T-helper 1 cell treated with Interleukin-12 subunit alpha and Interleukin-12 subunit beta and Interleukin-4 antibody, amounts not matched to agents 30 μg/mL and 1 μg/mL, for 36 hours (primary cell): ENCODE measurements at regions not wholly inside any gene's neighbourhood (a gene's known extent, or its start where the extent isn't known, plus 50 kb on each side); places are given as distances from the start of the nearest gene placed in this dataset.
"Not testable (repeated sequence)": the region's sequence is repeated elsewhere in the genome, so short reads cannot be mapped to it uniquely, and the experiment has no call there.

Experiments used
- H3K27ac Mint-ChIP-seq: one replicate; pipeline ENCODE4 v1.8.0; 2021; ENCODE audit warnings: mild to moderate bottlenecking, mixed read lengths
- H3K27me3 Mint-ChIP-seq: one replicate; pipeline ENCODE4 v1.8.0; 2021; ENCODE audit warnings: low read depth, mixed read lengths
- H3K36me3 Mint-ChIP-seq: one replicate; pipeline ENCODE4 v1.8.0; 2021; ENCODE audit warnings: low read depth, mixed read lengths
- H3K4me1 Mint-ChIP-seq: one replicate; pipeline ENCODE4 v1.8.0; 2021; ENCODE audit warnings: low read depth, mixed read lengths
- H3K4me3 Mint-ChIP-seq: one replicate; pipeline ENCODE4 v1.8.0; 2021; ENCODE audit warnings: mild to moderate bottlenecking, moderate library complexity, mixed read lengths
- H3K9me3 Mint-ChIP-seq: one replicate; pipeline ENCODE4 v1.8.0; 2021; ENCODE audit warnings: mixed read lengths

DNA sequence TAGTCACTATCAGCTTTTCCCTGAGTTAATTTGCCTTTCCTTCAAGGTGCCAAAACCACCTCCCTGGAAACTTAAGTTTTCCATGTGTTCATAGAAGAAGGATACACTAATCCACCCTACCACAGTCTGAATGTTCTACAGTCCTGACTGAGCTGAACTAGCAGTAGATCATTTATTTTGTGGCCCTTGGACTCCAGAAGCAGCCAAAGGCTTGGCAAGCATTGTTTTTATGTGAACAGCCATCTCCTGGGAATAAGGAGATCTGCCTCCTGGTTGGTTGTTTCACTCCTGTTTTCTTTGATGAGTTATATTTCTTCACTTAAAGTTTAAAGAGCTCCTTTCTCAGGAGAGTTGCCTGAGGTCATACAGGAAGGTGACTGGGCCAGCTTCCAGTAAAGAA lies 634.6 kb upstream of the SOX9 start:
- Mint-ChIP-seq H3K27me3 (no peaks in the 10 kb centered on the region), H3K36me3 (no peaks in the 10 kb centered on the region), H3K4me1 (no peaks in the 10 kb centered on the region), H3K4me3 (no peak overlapping the region), H3K9me3 (peaks cover 2% of the 10 kb centered on the region), H3K27ac (no peak overlapping the region)

DNA sequence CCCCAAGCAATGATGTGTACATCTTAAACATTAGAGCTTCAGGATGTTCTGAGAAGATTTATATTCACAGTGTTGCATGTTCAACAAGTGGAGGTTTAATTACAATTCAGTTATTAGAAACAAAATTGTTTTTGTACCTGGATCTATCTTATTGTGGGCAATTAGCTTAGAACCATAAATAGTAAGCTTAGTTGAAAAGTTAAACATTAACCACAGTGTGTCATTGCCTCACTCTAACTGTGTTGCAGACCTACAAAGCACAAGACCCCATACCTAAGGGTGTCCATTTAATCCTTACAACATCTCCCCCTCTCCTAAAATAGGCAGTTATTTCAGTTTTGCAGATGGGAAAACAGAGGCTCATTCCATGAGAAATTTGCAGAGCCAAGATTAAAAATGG lies 632.0 kb upstream of the SOX9 start:
- peaks cover 10% of the 10 kb centered on the region for H3K9me3 Mint-ChIP-seq
- no peaks in the 10 kb centered on the region for H3K27me3 Mint-ChIP-seq
- no peaks in the 10 kb centered on the region for H3K4me1 Mint-ChIP-seq
- no peak overlapping the region for H3K27ac Mint-ChIP-seq
- H3K4me3 Mint-ChIP-seq: no peak overlapping the region
- no peaks in the 10 kb centered on the region for H3K36me3 Mint-ChIP-seq

DNA sequence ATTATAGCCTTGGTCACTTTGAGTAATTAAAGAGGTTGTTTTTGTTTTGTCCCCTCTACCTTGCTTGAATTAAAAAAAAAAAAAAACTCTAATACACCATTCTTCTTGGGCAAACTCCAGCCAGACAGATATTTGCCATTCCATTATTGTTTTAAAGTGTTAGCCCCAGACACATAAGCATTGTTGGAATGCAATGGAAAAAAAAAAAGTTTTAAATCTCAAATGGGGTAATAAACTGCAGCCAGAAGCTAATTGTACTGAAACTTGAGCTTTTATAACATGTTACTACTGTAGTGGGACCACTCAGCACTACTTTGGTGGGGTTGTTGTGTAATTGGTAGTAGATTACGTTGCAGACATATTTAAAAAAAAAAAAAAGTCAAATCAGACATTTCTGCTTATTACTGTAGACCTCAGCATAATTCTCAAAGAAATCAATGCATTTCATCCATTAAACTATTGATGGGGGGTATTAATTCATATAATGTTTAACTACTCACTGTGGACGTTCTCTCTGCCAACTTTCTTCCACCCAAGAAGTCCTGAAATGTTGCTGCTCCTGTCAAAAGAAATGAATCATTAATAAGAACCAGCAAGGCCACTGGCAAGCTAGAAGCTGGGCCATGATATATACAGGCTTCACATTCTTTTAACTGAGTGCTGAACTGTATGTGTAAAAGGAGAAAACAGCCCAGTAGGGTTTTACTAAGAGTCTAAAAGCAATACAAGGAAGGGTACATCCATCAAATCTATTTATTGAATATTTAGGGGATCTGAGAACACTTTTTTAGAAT lies 626.6 kb upstream of the SOX9 start:
- H3K9me3 Mint-ChIP-seq: peaks cover 10% of the 10 kb centered on the region

DNA sequence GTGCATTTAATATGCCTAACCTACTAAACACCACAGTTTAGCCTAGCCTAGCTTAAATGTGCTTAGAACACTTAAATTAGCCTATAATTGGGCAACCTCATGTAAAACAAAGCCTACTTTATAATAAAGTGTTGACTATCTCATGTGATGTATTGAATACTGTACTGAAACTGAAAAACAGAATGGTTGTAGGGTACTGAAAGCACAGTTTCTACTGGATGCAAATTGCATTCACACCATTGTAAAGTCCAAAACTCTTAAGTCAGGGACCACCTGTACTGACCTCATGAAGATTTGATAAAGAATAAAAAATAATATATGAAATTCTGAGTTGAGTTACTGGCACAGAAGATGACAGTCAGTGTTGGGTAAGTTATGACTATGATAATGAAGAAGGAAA lies 625.4 kb upstream of the SOX9 start:
- H3K9me3 Mint-ChIP-seq: peaks cover 10% of the 10 kb centered on the region

More for the DNA sequence above, 626.6 kb upstream of the SOX9 start:
- H3K4me3 Mint-ChIP-seq: no peak overlapping the region
- no peak overlapping the region for H3K27ac Mint-ChIP-seq
- no peaks in the 10 kb centered on the region for H3K4me1 Mint-ChIP-seq
- H3K36me3 Mint-ChIP-seq: no peaks in the 10 kb centered on the region
- H3K27me3 Mint-ChIP-seq: no peaks in the 10 kb centered on the region

DNA sequence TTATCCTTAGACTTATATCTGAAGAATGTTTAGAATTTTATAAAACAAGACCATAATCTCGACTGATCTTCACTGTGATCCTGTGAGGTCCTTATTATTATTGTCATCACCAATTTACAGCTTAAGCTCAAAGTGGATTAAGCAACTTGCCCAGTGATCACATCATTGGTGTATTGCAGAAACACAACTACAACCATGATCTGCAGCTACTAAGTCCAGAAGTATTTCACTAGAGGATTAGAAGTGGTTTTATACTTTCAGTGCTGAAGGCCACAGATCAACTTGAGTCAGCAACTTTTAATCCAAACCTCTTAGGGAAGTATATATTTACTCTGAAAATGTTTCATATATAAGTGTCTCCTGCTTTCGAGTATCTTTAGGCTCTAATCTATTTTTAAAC lies 624.3 kb upstream of the SOX9 start:
- Mint-ChIP-seq H3K9me3 (peaks cover 10% of the 10 kb centered on the region), H3K4me3 (no peak overlapping the region), H3K27me3 (no peaks in the 10 kb centered on the region), H3K27ac (no peak overlapping the region), H3K4me1 (no peaks in the 10 kb centered on the region), H3K36me3 (no peaks in the 10 kb centered on the region)

More for the DNA sequence above, 625.4 kb upstream of the SOX9 start:
- H3K4me3 Mint-ChIP-seq: no peak overlapping the region
- H3K27me3 Mint-ChIP-seq: no peaks in the 10 kb centered on the region
- no peak overlapping the region for H3K27ac Mint-ChIP-seq
- no peaks in the 10 kb centered on the region for H3K36me3 Mint-ChIP-seq
- H3K4me1 Mint-ChIP-seq: no peaks in the 10 kb centered on the region

DNA sequence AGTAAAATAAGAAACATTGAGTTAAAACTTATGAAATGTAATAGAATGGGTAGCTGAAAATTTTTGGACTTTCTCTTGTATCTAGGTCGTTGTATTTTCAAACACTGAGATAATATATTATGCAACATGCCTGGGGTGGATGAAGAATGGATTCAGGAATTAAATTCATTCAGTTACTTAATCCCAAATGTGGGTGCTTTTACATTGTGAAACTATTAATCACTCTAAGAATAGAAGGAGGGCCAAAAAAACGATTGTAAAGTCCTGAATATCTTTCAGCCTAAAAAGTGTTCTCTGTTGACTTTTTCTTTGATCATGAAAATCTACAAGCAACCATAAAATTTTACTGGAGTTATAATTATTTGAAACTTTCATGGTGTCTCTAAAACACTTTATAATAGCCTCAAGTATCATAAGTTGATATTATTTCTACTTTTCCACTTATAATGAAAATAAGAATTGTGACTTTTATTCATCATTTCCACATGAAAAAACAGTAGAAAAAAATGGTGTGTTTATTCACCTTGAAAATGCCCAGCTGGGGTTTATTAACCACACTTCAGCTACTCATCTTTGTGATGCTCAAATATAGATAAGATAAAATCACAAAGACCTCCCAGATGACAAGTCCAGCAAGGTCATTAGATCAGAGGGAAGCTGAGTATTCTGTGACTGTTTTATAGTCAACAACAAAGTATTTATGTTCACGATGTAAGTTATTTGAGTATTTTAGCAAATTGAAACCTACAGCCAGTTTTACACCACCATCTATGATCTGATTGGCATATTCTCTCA lies 619.9 kb upstream of the SOX9 start:
- Mint-ChIP-seq H3K27ac (no peak overlapping the region), H3K9me3 (peaks cover under 1% of the 10 kb centered on the region), H3K36me3 (no peaks in the 10 kb centered on the region), H3K4me1 (no peaks in the 10 kb centered on the region), H3K27me3 (no peaks in the 10 kb centered on the region), H3K4me3 (no peak overlapping the region)

DNA sequence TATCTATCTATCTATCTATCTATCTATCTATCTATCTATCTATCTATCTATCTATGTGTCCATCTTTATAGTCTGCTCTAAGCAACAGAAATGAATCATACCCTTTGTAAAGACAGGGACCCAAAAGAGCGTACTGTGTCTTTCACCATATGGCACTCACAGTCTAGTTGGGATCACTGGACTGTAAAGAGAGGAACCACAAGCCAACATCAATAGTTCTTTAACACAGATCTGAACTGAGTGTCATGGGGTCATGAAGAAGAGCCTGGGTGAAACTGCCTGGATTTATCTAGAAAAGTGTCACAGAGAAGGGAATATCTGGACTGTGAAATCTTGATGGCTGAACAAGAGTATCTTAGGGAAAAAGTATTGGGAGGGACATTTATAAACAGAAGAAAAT lies 619.1 kb upstream of the SOX9 start:
- Mint-ChIP-seq H3K36me3 (no peaks in the 10 kb centered on the region), H3K4me3 (no peak overlapping the region), H3K27ac (no peak overlapping the region), H3K27me3 (no peaks in the 10 kb centered on the region), H3K4me1 (no peaks in the 10 kb centered on the region), H3K9me3 (peaks cover 6% of the 10 kb centered on the region)

DNA sequence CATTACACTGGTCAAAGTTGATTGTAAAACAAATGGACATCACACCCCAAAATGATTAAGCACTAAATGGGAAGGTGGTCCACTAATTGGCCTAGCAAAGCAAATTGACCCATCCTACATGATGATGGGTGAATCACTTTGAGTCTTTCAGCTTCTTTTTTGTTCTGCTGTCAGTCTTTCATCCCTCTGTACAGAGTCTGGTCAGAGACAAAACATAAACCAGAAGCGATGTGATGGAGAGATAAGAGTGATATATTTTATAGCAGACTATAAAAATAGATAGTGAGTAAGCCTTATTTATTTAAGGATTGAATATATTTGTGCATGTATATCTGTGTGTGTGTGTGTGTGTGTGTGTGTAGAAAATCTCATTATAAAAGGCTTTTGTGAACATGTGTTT lies 618.4 kb upstream of the SOX9 start:
- Mint-ChIP-seq H3K27me3 (no peaks in the 10 kb centered on the region), H3K27ac (no peak overlapping the region), H3K9me3 (peaks cover 6% of the 10 kb centered on the region), H3K4me3 (no peak overlapping the region), H3K4me1 (no peaks in the 10 kb centered on the region), H3K36me3 (no peaks in the 10 kb centered on the region)

DNA sequence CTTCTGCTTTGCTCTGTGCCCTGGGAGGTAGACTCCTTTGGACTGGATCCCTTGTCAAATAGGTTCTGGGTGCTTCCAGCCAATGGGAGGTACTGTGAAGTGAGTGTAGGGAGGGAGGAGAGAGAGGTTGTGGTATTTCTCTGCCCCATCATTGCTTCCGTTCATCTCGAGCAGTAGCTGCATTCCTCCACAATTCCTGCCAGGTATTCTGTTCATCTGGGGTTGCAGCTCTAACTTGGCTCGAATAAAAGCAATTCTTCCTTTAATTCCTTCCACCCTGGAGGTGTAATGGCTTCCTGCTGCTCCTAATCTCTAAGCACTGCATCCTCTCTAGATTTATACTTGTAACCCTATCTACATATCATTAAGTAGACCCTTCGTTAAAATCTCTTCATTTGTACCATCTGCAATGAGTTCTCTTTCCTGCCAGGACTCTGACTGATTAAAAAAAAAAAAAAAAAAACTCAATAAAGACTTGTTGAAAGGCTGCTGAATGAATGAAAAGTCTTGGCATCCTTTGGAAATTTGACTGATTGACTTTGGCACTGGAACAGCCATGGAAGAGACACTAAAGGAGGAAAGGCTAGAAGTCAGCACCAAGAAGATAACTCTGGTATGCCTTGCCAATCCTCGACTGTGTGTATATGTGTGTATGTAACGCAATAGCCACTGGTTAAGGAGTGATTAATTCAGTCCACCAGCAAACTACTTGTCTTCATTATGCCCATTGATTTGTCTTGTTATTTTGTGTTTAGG lies 616.9 kb upstream of the SOX9 start:
- H3K4me3 Mint-ChIP-seq: no peak overlapping the region
- no peaks in the 10 kb centered on the region for H3K4me1 Mint-ChIP-seq
- H3K27me3 Mint-ChIP-seq: no peaks in the 10 kb centered on the region
- peaks cover 20% of the 10 kb centered on the region for H3K9me3 Mint-ChIP-seq
- H3K36me3 Mint-ChIP-seq: no peaks in the 10 kb centered on the region
- H3K27ac Mint-ChIP-seq: no peak overlapping the region

DNA sequence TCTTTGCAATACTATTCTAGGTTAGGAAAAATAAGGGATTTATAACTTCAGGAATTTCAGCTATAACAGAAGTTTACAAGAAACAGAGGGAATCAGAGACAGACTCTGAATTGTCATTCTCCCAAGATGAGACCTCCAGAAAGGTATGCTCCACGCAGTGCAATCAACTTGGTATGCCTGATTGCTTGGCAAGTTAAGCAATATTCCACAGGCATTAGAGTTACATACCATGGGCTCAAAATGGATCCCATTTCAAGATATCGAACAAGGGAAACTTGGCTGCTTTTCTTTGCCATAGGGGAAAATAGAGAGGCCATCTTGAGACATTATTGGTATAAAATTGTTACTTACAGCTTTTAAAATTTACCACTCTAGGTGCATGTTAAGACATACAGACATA lies 615.6 kb upstream of the SOX9 start:
- Mint-ChIP-seq H3K36me3 (no peaks in the 10 kb centered on the region), H3K27me3 (no peaks in the 10 kb centered on the region), H3K4me3 (no peak overlapping the region), H3K4me1 (no peaks in the 10 kb centered on the region), H3K27ac (no peak overlapping the region), H3K9me3 (peaks cover 21% of the 10 kb centered on the region)

DNA sequence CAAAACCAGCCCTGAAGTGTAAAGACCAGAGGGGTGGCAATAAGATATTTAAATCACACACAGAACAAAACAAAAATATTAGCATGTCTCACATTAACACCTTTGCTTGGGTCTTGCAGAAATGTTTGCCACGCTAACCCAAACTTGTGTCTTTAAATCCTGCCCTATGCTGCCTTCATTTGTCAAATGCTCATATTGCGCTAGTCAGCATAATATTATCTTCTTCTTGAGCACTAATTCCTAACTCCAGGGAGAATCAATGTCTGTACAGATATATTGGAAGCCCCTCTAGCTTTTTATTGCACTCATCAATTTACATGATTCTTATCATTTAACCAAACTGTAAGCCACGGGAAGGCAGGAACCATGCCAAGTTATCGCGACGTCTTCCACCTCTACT lies 614.8 kb upstream of the SOX9 start:
- H3K27ac Mint-ChIP-seq: no peak overlapping the region
- H3K27me3 Mint-ChIP-seq: no peaks in the 10 kb centered on the region
- H3K4me1 Mint-ChIP-seq: no peaks in the 10 kb centered on the region

DNA sequence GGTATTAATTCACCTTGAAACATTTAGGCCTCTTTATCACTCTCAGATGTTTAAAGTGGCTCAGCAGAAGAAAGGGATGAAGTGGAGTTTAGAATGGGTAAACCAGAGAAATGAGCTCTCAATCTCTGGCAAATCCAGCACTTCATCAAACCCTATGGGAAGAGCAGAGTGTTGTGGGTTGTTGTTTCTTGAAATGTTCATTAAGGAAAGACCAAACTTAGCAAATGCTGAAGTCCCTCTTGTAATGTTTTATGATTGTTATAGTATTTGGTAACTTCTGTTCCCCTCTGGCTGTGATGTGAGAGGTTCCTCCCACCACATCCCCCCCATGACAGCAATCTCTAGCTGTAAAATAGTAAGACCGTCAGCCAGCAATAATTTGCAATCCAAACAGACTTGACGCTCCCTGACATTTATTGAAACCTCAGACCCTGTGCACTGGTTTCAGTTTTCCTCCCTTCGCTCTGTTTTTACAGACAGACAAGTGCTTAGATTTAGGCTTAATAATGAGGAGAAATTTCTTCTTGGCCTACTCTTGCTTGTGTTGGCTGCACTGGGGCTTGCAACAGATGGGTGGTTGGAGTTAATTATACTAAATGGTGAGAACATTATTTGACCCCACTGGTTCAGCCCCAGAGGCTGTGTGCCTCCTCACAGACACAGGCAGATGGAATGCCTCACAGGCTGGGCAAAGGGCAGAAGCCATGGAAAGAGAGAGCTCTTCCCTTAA lies 609.4 kb upstream of the SOX9 start:
- peaks cover 29% of the 10 kb centered on the region for H3K9me3 Mint-ChIP-seq
- H3K27me3 Mint-ChIP-seq: no peaks in the 10 kb centered on the region
- H3K4me1 Mint-ChIP-seq: no peaks in the 10 kb centered on the region

More for the DNA sequence above, 614.8 kb upstream of the SOX9 start:
- no peak overlapping the region for H3K4me3 Mint-ChIP-seq
- no peaks in the 10 kb centered on the region for H3K36me3 Mint-ChIP-seq
- H3K9me3 Mint-ChIP-seq: peaks cover 21% of the 10 kb centered on the region

DNA sequence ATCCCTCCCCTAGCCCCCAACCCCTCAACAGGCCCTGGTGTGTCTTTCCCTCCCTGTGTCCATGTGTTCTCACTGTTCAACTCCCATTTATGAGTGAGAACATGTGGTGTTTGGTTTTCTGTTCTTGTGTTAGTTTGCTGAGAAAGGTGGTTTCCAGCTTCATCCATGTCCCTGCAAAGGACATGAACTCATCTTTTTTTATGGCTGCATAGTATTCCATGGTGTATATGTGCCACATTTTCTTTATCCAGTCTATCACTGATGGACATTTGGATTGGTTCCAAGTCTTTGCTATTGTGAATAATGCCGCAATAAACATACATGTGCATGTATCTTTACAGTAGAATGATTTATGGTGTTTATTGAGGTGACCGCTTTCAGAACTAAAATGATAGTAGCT lies 607.1 kb upstream of the SOX9 start:
- not testable (repeated sequence) for H3K4me1 Mint-ChIP-seq, H3K4me3 Mint-ChIP-seq, H3K36me3 Mint-ChIP-seq, H3K27ac Mint-ChIP-seq, H3K27me3 Mint-ChIP-seq
- peaks cover 22% of the 10 kb centered on the region for H3K9me3 Mint-ChIP-seq

More for the DNA sequence above, 609.4 kb upstream of the SOX9 start:
- Mint-ChIP-seq H3K27ac (no peak overlapping the region), H3K36me3 (no peaks in the 10 kb centered on the region), H3K4me3 (no peak overlapping the region)

DNA sequence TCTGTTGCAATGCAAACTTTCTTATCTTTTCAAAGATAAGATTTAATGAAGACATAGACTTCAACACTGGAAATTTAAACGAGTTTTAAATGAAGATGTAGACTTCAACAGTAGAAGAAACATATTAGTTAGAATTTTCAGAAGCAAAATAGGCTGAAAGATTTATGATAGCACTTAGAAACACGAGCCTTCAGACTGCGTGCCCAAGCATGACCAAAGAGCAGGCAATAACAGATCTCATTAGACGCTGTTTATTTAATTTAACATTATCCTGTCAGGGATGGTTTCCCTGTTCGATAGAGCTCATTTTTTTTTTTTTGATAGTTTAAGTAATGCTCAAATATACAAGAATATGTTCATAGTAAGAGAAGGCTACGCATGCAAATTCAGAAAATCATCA lies 604.7 kb upstream of the SOX9 start:
- H3K27me3 Mint-ChIP-seq: no peaks in the 10 kb centered on the region
- H3K4me1 Mint-ChIP-seq: no peaks in the 10 kb centered on the region
- peaks cover 25% of the 10 kb centered on the region for H3K9me3 Mint-ChIP-seq
- no peak overlapping the region for H3K4me3 Mint-ChIP-seq
- H3K27ac Mint-ChIP-seq: no peak overlapping the region
- no peaks in the 10 kb centered on the region for H3K36me3 Mint-ChIP-seq
